DMS 273 (cell line): ENCODE measurements at regions not wholly inside any gene's neighbourhood (a gene's known extent, or its start where the extent isn't known, plus 50 kb on each side); places are given as distances from the start of the nearest gene placed in this dataset.
"Not testable (repeated sequence)": the region's sequence is repeated elsewhere in the genome, so short reads cannot be mapped to it uniquely, and the experiment has no call there.

Experiments
- DNase-seq: peaks from one replicate; lab custom pipeline; 2025; ENCODE audit not compliant: unreplicated experiment; lab: John Stamatoyannopoulos, UW

- no peak for DNase-seq
These were observed 63.3 kb upstream of the AGAP1 start for GRCh38 chr2:235430366-235431083.

- DNase-seq: peak; percentile 78
These were observed 60.9 kb upstream of the AGAP1 start for GRCh38 chr2:235432741-235433520.

GRCh38 chr2:235433860-235434259, 60.0 kb upstream of the AGAP1 start:
- peak; percentile 52 for DNase-seq

GRCh38 chr2:235439959-235440662, 53.7 kb upstream of the AGAP1 start:
- DNase-seq: no peak

- DNase-seq: not testable (repeated sequence)
These were observed 50.3 kb upstream of the AGAP1 start for GRCh38 chr2:235443580-235443979.
